Kasumi-1 (cell line): ENCODE measurements at regions not wholly inside any gene's neighbourhood (a gene's known extent, or its start where the extent isn't known, plus 50 kb on each side); places are given as distances from the start of the nearest gene placed in this dataset.
"Not testable (repeated sequence)": the region's sequence is repeated elsewhere in the genome, so short reads cannot be mapped to it uniquely, and the experiment has no call there.

Experiments used
- DNase-seq, 2 experiments: peaks; one replicate each; lab custom pipeline; 2025; lab: John Stamatoyannopoulos, UW

- no peak for DNase-seq
Measured at GRCh38 chr3:4897765-4898453, 81.3 kb upstream of the BHLHE40 start.

- no peak for DNase-seq
Measured at GRCh38 chr3:4898454-4899313, 80.6 kb upstream of the BHLHE40 start.

- no peak for DNase-seq
Measured at GRCh38 chr3:4899710-4900109, 79.5 kb upstream of the BHLHE40 start.

DNA sequence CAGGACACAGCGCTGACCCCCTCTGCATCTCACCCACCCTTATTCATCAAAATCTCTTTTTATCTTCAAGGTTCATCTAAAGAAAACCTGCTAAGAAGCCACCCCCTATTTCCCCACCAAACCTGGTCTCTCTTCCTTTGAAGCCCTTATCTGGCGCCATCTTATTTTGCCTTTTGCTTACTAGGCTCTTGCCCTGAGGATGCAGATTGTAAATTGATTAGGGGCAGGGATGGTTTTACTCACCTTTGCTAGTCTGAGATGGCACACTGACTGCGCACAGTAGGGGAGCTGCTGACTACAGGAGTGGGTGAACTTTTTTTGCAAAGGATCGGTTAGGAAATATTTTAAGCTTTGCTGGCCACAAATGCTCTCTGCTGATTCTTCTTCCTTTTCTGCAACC lies 78.9 kb upstream of the BHLHE40 start:
- no peak for DNase-seq

DNA sequence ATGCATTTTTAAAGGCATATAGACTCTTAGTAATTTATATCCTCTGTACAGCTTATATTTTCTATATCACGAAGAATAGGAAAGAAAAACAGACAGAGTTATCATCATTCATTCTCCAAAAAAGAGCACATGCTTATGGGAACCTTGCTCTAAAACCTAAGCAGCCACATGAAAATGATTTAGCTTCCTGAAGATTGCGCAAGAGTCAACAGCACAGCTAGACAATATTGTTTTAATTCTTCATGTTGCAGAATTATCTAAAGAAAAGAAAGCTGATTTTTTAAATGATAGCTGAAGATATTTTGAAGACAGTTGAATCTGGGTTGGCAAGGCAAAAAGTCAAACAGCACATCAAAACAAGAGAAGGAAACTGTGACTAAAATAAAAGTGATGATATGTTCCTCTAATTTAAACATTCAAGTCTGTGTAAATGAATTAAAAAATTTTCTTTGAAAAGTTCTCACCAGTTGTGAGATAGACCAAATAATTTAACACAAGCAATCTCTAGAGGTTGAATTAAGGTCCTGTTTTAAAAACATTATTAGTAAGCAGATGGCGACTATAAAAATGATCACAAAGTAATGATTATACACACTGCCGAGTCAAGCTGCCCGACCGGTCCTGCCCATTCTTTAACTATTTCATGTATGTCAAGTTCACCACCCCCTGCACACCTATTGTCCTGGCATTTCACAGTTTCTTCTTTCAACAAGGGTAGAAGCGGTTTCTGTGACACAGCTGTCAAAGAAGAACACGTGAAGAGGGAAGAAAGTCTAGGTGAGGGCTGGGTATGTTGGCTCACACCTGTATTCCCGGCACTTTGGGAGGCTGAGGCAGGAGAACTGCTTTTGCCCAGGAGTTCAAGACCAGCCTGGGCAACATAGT lies 74.2 kb upstream of the BHLHE40 start:
- peak; percentile 4 to 5 for DNase-seq

DNA sequence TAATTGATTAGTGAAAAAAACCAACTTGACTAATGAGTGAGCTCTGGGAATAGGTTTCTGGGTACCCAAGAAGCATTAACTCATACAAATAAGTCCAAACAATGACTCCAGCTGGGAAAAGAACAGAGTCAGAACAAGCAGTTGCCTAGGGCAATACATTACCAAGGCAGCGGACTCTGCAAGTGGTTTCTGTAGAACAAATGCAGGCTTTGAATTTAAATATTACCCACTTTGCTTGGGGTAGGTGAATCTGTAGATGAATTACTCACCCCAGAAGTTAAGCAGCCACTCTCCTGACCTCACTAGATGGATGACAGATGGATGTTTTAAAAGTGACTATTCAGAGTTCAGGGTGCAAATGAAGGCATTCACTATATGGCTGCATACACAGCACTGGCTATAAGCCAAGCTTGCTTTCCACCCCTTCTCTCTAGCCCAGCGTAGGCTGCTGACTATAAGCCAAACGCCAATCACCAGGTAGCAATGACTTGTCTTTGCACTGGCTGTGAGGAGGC lies 73.1 kb upstream of the BHLHE40 start:
- DNase-seq: no peak

- DNase-seq: no peak
Measured at GRCh38 chr3:4907050-4907449, 72.2 kb upstream of the BHLHE40 start.

- DNase-seq: no peak
Measured at GRCh38 chr3:4907643-4908432, 71.4 kb upstream of the BHLHE40 start.

DNA sequence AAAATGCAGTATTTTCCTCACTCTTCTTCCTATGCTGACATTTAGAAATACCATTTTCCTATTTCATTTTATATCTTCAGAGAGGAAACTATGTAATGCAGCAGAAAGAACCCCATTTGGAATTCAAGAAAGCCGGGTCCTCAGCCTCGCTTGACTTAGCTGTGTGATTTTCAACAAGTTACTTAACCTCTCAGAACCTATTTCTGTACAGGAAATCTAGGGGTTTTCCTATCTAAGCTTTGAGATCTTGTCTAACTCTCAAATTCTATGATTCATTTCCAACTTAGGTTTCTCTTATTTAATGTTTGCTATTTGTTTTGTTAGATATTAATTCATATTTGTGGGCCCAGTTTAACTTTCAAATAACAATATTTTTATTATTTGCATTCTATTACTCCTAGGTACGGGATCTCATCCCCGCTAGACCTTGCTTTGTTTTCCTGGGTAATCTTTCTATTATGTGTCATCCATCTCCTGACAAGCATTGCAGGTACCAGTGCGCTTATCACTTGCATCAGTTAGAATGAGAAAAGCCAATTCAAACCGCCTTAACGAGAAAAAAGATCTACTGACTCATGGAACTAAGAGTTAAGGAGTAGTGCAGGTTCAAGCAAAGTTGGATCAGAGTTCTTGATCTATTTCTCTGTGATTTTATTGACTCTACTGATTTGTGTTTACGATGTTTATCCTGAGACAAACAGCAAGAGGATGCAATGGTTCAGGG lies 70.6 kb upstream of the BHLHE40 start:
- no peak for DNase-seq

DNA sequence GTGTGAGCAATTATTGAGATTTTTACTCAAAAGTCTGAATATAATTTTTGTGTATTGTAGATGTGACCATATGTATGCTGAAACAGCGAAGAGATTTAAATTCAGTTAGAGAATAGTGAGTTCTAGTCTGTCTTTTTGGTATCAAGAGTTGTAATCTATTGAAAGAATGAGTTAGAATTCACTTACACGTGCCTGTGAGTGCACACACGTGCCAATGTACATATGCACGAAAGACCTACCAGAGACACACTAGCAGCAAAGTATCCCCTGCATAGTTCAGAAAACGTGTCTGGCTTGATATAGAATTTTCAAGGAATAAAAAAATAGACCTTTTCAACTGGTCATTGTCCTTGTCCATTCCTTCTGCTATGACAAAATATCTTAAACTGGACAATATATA lies 64.8 kb upstream of the BHLHE40 start:
- DNase-seq: no peak

DNA sequence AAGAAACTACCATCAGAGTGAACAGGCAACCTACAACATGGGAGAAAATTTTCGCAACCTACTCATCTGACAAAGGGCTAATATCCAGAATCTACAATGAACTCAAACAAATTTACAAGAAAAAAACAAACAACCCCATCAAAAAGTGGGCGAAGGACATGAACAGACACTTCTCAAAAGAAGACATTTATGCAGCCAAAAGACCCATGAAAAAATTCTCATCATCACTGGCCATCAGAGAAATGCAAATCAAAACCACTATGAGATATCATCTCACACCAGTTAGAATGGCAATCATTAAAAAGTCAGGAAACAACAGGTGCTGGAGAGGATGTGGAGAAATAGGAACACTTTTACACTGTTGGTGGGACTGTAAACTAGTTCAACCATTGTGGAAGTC lies 57.6 kb upstream of the BHLHE40 start:
- DNase-seq: not testable (repeated sequence)

GRCh38 chr3:4926892-4927291 lies 52.3 kb upstream of the BHLHE40 start:
- no peak for DNase-seq

DNA sequence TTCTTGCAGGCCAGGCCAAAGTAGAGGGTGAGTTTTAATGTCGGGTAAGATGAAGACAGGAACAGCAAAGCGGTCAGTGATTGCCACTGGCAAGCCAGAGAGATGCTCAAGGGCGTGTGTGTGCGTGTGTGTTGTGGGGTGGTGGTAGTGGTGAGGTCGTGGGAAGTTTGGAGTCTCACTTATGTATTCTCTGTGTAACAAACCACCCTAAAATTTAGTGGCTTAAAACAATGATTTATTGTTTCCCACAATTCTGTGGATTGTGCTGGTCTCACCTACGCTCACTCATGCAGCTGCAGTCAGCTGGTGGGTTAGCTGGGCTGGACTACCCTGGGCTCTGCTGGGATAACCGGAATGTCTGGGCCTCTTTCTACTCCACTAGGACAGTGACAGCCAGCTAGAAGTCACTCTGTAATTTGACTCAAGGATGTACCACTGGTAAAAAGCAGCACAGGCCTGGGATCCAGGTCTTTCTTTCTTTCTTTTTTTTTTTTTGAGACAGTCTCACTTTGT lies 50.9 kb upstream of the BHLHE40 start:
- DNase-seq: no peak
